ENCODE measurements at regions not wholly inside any gene's neighbourhood (a gene's known extent, or its start where the extent isn't known, plus 50 kb on each side); places are given as distances from the start of the nearest gene placed in this dataset.

DNA sequence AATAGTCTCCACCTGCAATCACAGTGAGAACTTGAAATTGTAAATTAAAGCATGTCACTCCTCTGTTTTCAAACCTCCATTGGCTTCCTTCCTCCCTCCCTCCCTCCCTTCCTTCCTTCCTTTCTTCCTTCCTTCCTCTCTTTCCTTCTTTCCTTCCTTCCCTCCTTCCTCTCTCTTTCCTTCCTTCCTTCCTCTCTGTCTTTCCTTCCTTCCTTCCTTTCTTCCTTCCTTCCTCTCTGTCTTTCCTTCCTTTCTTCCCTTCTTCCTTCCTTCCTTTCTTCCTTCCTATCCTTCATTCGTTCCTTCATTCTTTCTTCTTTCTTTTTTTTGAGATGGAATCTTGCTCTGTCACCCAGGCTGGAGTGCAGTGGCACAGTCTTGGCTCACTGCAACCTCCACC, 595.0 kb upstream of the ZNF608 start:
- no peaks in the 10 kb centered on the region for H3K36me3 ChIP-seq (ENCODE audit: control insufficient read depth, insufficient read depth, low read length)
- WGBS (ENCODE audit: insufficient coverage): 86% methylated on average over 1 of the region's 1 CpG
- H3K4me1 ChIP-seq (ENCODE audit: control insufficient read depth, insufficient read depth, low read length): peaks cover 5% of the 10 kb centered on the region
- DNase-seq: no peak
- H3K4me3 ChIP-seq (ENCODE audit: low read length): no peak overlapping the region
- no peaks in the 10 kb centered on the region for H3K9me3 ChIP-seq (replicated peaks; ENCODE audit: control insufficient read depth, low read depth, low read length)
- no peaks in the 10 kb centered on the region for H3K27me3 ChIP-seq (ENCODE audit: control insufficient read depth, insufficient read depth, low read length)
- no peak overlapping the region for H3K27ac ChIP-seq (ENCODE audit: low read length)

DNA sequence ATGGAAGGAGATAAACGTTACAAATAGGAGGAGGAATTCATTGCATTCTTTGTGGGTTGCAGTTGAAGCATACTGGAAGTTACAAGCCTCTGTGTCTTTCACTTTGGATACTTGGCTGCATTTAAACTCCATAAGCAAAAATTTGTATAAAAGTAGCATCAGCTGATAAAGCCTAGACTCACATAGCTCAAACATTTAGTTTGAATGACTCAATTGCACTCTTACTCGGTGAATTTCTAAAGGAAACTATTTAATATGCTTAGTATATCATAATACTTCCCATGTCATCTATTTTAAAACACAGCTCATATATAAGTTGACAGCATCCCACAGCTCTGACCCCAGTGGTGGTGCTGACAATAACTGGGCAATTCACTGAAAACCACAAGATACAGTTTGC, 596.6 kb upstream of the ZNF608 start:
- no peak overlapping the region for H3K27ac ChIP-seq (ENCODE audit: low read length)
- no peaks in the 10 kb centered on the region for H3K36me3 ChIP-seq (ENCODE audit: control insufficient read depth, insufficient read depth, low read length)
- peaks cover 4% of the 10 kb centered on the region for H3K4me1 ChIP-seq (ENCODE audit: control insufficient read depth, insufficient read depth, low read length)
- no peak overlapping the region for H3K4me3 ChIP-seq (ENCODE audit: low read length)
- no peaks in the 10 kb centered on the region for H3K9me3 ChIP-seq (replicated peaks; ENCODE audit: control insufficient read depth, low read depth, low read length)
- WGBS (ENCODE audit: insufficient coverage): no CpG with 5 or more reads among the region's 2 CpGs
- DNase-seq: no peak
- H3K27me3 ChIP-seq (ENCODE audit: control insufficient read depth, insufficient read depth, low read length): no peaks in the 10 kb centered on the region

DNA sequence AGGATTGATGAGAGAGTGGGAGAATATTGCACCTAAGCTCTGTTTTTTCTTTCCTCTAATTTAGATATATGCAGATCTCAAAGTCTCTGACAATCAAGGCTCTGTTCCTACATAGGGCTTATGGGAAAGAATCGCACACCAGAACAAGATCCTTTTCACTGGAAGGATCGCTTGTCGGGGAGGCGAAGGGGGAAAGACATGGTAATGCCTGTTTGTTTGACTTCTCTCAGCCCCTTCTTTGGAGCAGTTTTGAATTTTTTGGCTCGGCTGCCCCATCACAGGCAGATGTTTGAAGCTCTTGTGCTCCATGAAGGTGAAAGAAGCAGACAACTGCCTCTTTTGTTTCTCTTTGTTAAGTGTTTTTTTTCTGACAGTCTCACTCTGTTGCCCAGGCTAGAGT, 599.9 kb upstream of the ZNF608 start:
- no peaks in the 10 kb centered on the region for H3K27me3 ChIP-seq (ENCODE audit: control insufficient read depth, insufficient read depth, low read length)
- H3K4me1 ChIP-seq (ENCODE audit: control insufficient read depth, insufficient read depth, low read length): peaks cover 12% of the 10 kb centered on the region
- H3K9me3 ChIP-seq (replicated peaks; ENCODE audit: control insufficient read depth, low read depth, low read length): no peaks in the 10 kb centered on the region
- H3K36me3 ChIP-seq (ENCODE audit: control insufficient read depth, insufficient read depth, low read length): no peaks in the 10 kb centered on the region
- no peak overlapping the region for H3K27ac ChIP-seq (ENCODE audit: low read length)
- no peak for DNase-seq
- no peak overlapping the region for H3K4me3 ChIP-seq (ENCODE audit: low read length)
- 87% methylated on average over 4 of the region's 5 CpGs for WGBS (ENCODE audit: insufficient coverage)

DNA sequence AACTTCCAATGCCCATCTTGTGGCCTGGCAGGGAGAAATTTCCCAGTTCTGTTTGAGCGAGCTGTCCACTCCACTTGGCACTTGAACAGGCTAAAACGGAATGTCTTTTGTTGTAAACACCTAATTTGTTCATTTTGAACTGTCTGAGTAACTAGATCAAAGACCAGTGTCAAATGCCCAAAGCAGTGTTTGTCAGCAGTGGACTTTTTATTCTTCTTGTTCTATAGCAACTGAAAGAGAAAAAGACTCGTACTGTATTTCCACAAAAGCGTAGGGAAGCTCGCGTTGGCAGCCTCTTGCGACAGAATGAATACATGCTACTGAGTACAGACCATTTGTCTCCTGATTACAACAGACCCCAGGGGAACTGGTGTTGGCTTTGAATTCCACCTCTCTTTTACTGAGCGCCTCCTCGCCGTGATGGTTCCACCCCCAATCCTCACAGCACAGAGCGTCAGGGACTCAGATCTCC, 601.8 kb upstream of the ZNF608 start:
- Histone ChIP-seq H3K9me3 (replicated peaks; ENCODE audit: control insufficient read depth, low read depth, low read length) (no peaks in the 10 kb centered on the region), H3K36me3 (ENCODE audit: control insufficient read depth, insufficient read depth, low read length) (no peaks in the 10 kb centered on the region), H3K27ac (ENCODE audit: low read length) (peak overlapping the region; percentile 15), H3K27me3 (ENCODE audit: control insufficient read depth, insufficient read depth, low read length) (no peaks in the 10 kb centered on the region), H3K4me3 (ENCODE audit: low read length) (no peak overlapping the region), H3K4me1 (ENCODE audit: control insufficient read depth, insufficient read depth, low read length) (peaks cover 12% of the 10 kb centered on the region)
- DNase-seq: peak; percentile 71
- 34% methylated on average over 5 of the region's 11 CpGs for WGBS (ENCODE audit: insufficient coverage)

DNA sequence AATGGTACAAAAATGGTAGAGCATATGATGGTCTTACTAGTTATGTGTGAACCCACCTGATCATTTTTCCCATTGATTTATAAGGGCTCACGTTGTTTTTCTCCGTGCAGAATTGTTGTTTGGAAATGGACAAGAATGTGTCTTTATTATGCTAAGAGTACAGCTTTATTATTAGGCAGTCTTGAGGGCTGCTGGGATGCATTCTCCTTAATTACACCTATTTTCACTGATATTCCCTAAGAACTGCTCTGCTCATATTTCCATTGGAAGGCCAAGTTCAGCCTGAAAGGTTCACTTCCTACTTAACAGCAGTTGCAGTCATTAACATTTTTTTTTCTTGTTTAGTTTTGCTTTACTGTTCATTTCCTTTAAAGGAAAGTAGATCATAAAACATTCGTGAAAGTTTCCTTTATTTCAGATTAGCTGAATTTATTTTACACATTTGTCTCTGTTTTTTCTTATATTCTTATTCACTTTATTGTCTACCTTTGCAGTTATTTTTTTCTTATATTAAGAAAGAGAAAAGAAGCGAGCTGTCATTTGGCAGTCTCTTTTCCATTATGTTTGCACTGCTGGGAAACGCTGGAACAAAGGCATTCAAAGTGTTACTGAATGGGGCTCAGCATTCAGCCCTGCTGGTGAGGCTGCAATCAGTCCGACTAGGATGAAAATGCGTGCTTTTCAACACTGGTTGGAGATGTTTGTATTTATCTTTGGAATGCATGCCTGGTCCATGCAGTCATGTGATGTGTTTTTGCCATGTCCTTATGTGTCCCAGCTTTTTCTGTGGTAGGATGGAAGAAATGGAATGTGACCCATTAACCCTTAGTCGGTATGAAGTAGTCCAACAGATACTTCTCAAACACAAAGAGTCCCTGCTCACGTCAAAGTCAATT, 602.7 kb upstream of the ZNF608 start:
- Histone ChIP-seq H3K4me1 (ENCODE audit: control insufficient read depth, insufficient read depth, low read length) (peaks cover 12% of the 10 kb centered on the region), H3K9me3 (replicated peaks; ENCODE audit: control insufficient read depth, low read depth, low read length) (no peaks in the 10 kb centered on the region), H3K27me3 (ENCODE audit: control insufficient read depth, insufficient read depth, low read length) (no peaks in the 10 kb centered on the region), H3K36me3 (ENCODE audit: control insufficient read depth, insufficient read depth, low read length) (no peaks in the 10 kb centered on the region), H3K27ac (ENCODE audit: low read length) (peak overlapping the region; percentile 9), H3K4me3 (ENCODE audit: low read length) (no peak overlapping the region)
- WGBS (ENCODE audit: insufficient coverage): 20% methylated on average over 3 of the region's 9 CpGs
- DNase-seq: peak; percentile 42

DNA sequence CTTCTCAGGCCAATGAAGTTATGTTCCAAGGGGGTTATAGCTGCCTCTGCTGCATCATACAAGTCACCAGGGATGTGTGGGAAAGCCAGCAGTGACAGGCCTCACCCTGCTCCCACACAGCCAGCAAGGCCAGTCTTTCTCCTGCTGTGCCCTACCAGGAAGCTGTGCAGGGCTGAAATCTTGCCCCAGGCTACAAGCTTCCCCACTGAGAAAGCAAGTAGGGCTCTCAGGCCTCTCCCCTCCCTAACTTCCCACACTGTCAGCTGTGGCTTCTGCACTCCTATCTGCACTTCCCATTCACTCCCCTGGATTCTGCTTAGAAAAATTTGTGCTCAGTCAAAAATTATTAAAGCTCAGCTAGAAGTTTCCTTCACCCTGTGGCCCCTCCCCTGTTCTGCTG, 611.2 kb upstream of the ZNF608 start:
- DNase-seq: no peak

DNA sequence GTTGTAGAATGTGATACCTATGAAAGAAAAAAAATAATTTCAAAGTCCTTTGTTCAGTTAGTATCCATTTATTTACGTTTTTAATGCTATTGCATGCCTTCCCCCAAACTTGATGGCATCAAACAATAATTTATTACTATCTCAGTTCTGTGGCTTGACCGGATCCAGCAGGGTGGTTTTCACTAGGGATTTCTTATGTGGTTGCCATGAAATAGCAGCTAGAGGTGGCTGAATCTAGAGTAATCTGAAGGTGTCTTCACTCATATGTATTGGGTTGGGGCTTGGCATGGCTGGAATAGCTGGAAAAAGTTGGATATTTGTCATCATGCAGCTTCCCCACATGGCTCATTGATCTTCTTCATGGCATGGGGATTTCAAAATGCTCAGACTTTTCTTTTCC, 619.3 kb upstream of the ZNF608 start:
- WGBS (ENCODE audit: insufficient coverage): no CpG with 5 or more reads among the region's 2 CpGs
- Histone ChIP-seq H3K27me3 (ENCODE audit: control insufficient read depth, insufficient read depth, low read length) (no peaks in the 10 kb centered on the region), H3K4me1 (ENCODE audit: control insufficient read depth, insufficient read depth, low read length) (no peaks in the 10 kb centered on the region), H3K4me3 (ENCODE audit: low read length) (no peak overlapping the region), H3K9me3 (replicated peaks; ENCODE audit: control insufficient read depth, low read depth, low read length) (no peaks in the 10 kb centered on the region), H3K27ac (ENCODE audit: low read length) (no peak overlapping the region), H3K36me3 (ENCODE audit: control insufficient read depth, insufficient read depth, low read length) (no peaks in the 10 kb centered on the region)
- DNase-seq: no peak

More for the DNA sequence above, 611.2 kb upstream of the ZNF608 start:
- Histone ChIP-seq H3K4me3 (ENCODE audit: low read length) (no peak overlapping the region), H3K36me3 (ENCODE audit: control insufficient read depth, insufficient read depth, low read length) (no peaks in the 10 kb centered on the region), H3K4me1 (ENCODE audit: control insufficient read depth, insufficient read depth, low read length) (no peaks in the 10 kb centered on the region), H3K9me3 (replicated peaks; ENCODE audit: control insufficient read depth, low read depth, low read length) (peaks cover 6% of the 10 kb centered on the region), H3K27me3 (ENCODE audit: control insufficient read depth, insufficient read depth, low read length) (no peaks in the 10 kb centered on the region), H3K27ac (ENCODE audit: low read length) (no peak overlapping the region)

DNA sequence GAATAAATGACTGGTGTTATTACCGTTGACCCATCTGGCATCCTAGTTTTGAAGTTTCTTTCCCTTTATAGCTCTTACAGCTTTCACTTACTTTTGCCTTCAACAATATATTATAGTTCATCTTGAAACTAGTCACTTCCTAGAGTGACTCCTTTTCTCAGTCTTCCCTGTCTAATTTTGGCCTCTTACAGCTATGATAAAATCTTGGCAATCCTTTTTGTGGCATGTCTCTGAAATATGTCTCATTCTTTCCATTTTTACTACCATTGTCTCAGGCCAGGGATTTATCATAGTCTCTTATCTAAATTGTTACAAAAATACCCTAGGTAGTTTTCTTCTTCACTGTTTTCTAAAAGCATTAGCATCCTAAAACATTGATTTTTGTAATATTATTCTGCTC, 621.3 kb upstream of the ZNF608 start:
- WGBS (ENCODE audit: insufficient coverage): 100% methylated on average over 1 of the region's 1 CpG
- Histone ChIP-seq H3K4me3 (ENCODE audit: low read length) (no peak overlapping the region), H3K4me1 (ENCODE audit: control insufficient read depth, insufficient read depth, low read length) (no peaks in the 10 kb centered on the region), H3K27ac (ENCODE audit: low read length) (no peak overlapping the region), H3K9me3 (replicated peaks; ENCODE audit: control insufficient read depth, low read depth, low read length) (no peaks in the 10 kb centered on the region), H3K27me3 (ENCODE audit: control insufficient read depth, insufficient read depth, low read length) (no peaks in the 10 kb centered on the region), H3K36me3 (ENCODE audit: control insufficient read depth, insufficient read depth, low read length) (no peaks in the 10 kb centered on the region)
- no peak for DNase-seq

DNA sequence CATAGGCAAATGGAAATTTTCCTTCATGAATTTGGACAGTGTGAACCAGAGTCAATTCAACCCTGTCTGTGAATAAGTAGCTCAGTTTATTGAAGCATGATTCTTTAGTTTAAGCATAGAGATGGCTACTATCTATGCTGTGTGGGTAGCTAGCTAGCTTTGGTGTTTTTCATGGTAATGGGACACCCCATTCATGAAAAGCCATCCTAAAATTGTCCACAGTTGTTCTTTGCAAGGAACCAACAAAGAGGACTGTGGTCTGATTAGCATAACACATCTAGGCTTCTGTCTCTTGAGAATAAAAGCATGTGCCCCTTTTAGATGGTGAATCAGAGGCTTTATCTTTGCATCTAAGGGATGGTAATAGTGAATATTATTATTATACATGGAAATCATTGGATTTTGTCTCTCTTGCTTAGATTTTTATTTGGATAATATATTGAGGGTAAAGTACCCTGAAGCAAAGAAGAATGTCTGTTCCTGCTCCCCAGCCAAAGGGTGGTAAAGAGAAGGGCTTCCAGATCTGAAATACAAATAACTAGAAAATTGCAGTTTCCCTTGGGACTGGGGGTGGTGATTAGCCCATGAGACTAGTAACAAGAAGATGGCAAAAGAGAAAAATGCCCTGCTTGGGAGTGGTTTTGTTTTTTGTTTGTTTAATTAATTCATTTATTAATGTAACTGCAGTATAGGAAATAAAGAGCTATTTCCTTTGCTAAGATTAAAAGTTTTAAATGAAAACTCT, 624.2 kb upstream of the ZNF608 start:
- Histone ChIP-seq H3K36me3 (ENCODE audit: control insufficient read depth, insufficient read depth, low read length) (no peaks in the 10 kb centered on the region), H3K9me3 (replicated peaks; ENCODE audit: control insufficient read depth, low read depth, low read length) (no peaks in the 10 kb centered on the region), H3K27ac (ENCODE audit: low read length) (no peak overlapping the region), H3K27me3 (ENCODE audit: control insufficient read depth, insufficient read depth, low read length) (no peaks in the 10 kb centered on the region), H3K4me1 (ENCODE audit: control insufficient read depth, insufficient read depth, low read length) (no peaks in the 10 kb centered on the region), H3K4me3 (ENCODE audit: low read length) (no peak overlapping the region)
- DNase-seq: no peak

DNA sequence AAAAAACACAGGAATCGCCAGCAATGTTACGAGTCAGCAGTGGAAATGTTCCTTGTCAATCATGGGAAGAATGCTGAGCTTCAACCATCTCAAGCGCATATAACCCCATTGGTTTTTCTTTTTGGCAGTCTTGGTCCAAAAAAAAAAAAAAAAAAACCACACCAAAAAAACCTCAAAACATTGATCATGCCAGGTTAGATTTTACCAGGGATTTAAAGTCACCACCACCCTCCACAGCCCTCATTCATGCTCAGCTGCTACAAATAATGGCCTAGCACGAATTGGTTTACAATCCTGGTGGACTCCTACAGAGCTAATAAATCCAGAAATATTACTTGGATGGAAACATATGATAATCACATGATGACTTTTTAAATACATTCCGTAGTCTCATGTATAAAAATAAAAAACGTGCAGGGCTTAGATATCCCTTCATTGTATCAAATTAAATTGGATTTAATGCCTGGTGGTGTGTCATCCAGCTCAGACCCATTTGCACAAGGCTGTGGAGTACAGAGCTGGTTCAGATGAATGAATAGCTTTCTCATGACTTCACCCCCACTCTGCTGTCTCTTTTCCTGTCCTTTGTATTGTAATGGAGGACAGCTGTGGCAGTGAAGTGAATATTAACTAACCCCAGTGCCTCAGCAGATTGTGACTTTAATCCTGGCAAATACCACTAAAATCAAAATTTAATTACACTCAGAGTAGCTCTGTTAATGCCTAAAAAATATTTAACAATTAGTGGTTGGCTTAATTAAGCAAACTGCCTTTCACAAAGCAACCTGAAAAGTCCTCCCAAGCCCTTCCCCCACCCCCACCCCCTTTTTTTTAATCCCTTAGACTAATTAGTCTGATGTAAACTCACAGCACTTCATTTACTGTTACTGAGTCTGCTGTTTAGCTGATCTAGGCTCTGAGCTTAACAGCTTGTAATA, 626.5 kb upstream of the ZNF608 start:
- 100% methylated on average over 1 of the region's 6 CpGs for WGBS (ENCODE audit: insufficient coverage)

More for the DNA sequence above, 626.5 kb upstream of the ZNF608 start:
- H3K4me1 ChIP-seq (ENCODE audit: control insufficient read depth, insufficient read depth, low read length): no peaks in the 10 kb centered on the region
- no peak overlapping the region for H3K27ac ChIP-seq (ENCODE audit: low read length)
- peak; percentile 61 for DNase-seq
- H3K9me3 ChIP-seq (replicated peaks; ENCODE audit: control insufficient read depth, low read depth, low read length): no peaks in the 10 kb centered on the region
- no peak overlapping the region for H3K4me3 ChIP-seq (ENCODE audit: low read length)
- no peaks in the 10 kb centered on the region for H3K27me3 ChIP-seq (ENCODE audit: control insufficient read depth, insufficient read depth, low read length)
- H3K36me3 ChIP-seq (ENCODE audit: control insufficient read depth, insufficient read depth, low read length): no peaks in the 10 kb centered on the region
